GM08714 (cell line): ENCODE measurements at regions not wholly inside any gene's neighbourhood (a gene's known extent, or its start where the extent isn't known, plus 50 kb on each side); places are given as distances from the start of the nearest gene placed in this dataset.

Experiments used
- H3K4me3 ChIP-seq: fragments of 200-500 bp; sonication (Bioruptor generic); 2 replicates; pipeline ENCODE4 v1.5.1; 2014; ENCODE audit warnings: mild to moderate bottlenecking, low read length, inconsistent platforms
- ZNF274 ChIP-seq: IDR thresholded peaks from 2 replicates; pipeline ENCODE4 v1.6.1; 2012; ENCODE audit warnings: mild to moderate bottlenecking, low read depth, low read length

DNA sequence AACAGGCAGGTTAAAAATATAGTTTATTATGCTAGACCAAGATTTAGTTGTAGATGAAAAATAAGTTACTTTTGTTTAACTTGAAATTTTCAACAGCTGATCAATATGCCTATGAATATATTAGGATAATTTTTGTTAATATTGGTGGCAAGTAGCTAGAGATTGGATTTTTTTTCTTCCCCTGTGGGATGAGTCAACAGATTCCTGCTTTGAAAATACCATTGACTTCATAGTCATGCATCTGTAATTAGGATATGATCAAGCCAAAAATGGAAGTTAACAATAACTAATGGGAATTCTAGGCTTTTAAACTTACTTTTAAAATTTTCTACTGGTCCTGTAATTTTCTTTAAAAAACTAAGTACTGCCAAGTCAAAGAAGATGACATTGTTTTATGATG is 211.7 kb downstream of the ZIC1 start:
- H3K4me3 ChIP-seq, result no peak overlapping the region
- TF ChIP-seq ZNF274, result no peak

DNA sequence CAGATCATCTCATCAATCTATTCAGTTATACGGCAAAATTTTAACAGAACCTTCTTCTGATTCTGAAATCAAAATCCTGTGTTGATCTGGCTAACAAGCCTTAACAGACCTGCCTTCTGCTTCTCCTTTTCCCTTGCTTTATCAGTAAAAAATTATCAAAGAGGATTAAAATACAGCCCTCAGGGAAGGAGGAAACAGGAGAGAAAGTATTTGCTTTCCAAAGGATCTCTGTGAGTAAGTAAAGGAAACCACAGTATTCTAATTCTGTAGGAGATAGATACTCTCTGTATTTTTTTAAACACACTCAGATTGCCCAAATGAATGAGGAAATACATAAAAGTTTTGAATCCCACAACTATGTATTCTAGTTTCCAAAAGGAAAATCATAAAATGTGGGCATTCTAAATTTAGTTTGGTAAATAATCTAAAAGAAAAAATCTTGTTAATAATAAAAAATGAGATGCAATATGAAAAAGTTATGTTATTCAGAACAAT is 221.8 kb downstream of the ZIC1 start:
- H3K4me3 ChIP-seq, result no peak overlapping the region
- no peak for TF ChIP-seq ZNF274

DNA sequence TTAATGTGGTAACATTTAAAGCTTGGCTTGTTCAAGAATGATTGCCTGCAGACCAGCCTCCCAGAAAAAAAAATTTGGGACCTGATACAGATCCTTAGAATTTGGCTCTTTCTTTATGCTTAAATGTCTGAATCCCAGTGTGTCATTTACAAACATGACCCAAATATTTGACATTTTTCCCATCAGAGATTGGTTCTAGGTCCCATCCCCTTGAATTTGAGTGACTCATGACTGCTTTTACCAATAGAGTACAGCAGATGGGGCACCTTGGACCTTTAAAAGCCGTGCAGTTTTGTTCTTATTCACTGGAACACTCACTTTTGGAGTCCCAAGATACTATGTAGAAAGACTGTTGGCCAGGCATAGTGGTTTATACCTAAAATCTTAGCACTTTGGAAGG is 231.6 kb downstream of the ZIC1 start:
- H3K4me3 ChIP-seq, result no peak overlapping the region
- no peak for TF ChIP-seq ZNF274

DNA sequence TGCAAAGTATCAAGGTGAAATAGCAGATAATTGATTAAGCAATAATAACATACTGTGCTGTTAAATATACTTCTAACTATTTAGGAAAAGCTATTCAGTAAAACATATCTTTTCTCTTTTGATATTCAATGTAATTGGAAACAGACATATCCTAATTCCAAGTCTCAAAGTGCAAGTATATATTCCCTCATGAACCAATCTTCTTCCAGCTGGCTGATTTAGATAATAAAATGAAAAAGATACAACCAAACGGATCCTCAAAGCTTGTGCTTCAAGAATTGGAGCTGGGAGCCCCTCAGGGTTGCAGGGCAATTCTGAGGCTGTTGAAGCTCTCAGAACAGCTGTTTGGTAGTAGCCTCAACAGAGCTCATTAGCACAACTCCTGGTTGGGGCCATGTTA is 236.6 kb downstream of the ZIC1 start:
- no peak overlapping the region for H3K4me3 ChIP-seq
- no peak for TF ChIP-seq ZNF274

DNA sequence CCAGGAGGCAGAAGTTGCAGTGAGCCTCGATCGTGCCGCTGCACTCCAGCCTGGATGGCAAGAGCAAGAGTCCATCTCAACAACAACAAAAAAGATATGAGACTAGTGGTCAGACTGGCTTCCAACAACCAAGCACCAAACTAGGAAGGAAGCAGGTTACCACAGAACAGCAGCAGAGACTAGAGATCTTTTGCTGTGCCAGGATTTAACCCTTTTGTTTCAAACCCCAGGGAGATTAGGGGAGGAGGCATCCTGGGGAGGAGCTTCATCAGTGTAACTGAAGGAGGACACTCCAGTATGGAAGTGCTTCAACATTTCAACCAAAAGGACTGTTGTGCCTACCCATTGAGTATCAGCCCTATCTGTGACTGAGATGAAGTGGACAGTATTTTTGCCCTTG is 240.3 kb downstream of the ZIC1 start:
- H3K4me3 ChIP-seq, result no peak overlapping the region
- no peak for TF ChIP-seq ZNF274

DNA sequence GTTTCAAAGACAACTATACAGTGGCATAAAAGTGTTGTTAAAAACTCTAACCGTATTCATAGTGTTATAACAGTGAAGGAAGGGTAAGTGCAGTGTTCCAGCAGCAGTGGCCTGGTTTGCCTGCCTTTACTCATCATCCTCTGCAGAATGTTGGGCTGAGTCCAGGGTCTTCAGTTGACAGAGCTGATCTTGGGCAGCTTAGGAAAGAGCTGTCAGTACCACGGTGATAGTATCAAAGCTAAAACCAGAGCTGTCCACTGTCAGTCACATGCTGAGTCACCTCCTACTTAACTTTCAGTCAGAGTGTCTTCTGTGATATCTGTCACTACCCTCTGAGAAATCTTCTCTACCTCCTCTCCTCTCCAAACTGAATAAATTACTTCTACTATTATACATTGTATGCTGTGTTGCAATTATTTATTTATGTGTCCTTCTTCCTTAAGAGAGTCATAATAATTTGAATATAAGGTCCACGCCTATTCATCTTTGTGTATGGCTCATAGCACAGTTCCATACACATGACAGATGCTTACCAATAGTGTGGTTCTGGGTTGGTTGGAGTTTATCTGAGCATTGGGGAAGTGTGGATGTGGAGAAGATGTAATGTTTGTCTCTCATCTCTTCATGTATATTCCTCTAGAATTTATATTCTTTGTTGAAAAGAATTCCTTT is 242.1 kb downstream of the ZIC1 start:
- TF ChIP-seq ZNF274, result no peak
- H3K4me3 ChIP-seq, result no peak overlapping the region

DNA sequence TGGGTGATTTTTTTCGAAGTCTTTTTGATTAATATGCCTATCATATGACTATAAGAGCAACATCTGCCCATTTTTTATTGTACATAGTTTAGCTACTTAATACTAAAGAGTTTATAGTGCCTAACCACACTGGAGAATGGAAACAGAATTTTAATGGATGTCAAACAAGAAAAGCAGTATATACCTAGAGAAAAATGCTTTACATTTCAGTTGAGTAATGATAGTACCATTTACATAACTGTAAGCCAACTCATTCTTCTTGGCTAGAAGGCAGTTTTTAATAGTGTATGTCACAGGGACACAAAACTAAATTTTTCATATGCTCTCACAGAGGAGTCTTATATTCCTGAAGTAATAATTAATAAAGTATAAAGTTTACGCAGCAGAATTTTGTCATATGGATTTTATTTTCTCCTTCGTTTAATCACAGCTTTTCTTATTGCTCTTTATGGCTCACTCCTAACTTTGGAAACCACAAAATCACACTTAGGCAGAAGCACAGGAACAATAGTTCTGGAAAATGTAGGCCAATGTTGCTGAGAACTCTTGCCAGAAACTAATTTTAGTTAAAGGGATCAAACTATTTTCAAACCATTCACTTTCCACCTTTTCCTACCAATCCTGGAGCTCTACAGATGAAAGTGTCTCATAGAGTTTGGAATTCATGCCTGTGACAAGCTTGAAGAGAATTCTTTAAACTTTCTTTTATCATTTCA is 243.6 kb downstream of the ZIC1 start:
- no peak overlapping the region for H3K4me3 ChIP-seq
- TF ChIP-seq ZNF274, result no peak

DNA sequence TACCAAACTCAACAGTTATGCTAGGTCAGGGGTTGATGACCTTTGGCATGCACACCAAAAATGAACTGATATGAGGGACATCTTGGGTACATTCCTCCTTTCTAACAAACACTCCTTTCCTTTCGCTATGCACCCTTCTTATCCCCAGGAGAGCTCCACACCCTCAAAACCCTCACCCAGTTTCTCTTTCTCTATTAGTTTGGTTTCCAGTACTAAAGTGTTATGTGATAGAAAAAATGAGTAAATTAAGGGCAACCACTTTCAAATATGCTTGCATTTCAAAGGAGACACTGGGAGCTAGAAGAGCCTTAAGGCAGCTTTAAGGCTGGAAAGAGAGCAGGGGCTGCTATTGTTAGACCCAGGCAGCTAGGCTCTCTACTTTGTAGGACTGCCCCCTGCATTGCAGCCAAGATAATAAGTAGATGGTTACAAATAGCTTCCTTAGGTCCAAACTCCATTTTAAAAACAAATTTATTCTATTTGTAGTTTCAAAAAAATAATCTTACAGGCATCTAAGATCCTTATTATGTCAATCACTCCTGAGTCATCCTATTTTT is 244.3 kb downstream of the ZIC1 start:
- no peak for TF ChIP-seq ZNF274

DNA sequence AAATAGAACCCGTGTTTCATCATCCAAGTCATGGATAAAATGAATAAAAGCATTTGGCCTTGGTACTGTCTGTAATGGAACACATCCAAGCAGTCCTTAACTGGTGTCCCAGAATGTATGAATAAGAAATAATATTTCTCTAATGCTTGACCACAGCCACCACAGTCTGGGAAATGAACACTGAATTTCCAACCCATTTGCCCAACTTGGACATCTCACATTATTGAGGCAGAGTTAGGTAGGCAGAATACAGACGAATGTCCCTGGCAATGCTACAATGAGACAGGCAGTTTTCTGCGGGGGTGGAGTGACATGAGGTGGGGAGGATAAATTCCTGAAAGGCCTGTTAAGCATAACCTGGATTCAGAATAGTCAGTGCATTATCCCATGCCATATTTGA is 245.7 kb downstream of the ZIC1 start:
- no peak for TF ChIP-seq ZNF274

More for the DNA sequence above, 244.3 kb downstream of the ZIC1 start:
- no peak overlapping the region for H3K4me3 ChIP-seq

DNA sequence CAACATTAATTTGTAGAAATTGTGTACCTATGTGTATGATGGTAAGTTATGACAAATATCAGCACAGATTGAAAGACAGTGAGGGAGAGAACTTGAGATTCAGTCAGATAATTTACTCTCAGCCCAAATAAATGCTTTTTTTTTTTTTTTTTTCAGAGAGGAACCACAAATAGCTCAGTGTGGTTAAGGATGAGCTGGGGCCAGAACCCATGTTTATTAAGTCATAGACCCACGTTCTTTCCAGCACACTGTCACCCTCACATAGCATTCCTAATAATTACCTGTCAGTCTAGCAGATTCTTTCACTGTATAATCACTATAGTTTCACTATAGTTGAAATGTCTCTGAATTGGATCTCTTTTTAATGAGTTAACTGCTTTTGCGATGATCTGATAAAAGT is 246.1 kb downstream of the ZIC1 start:
- no peak overlapping the region for H3K4me3 ChIP-seq
- TF ChIP-seq ZNF274, result no peak

More for the DNA sequence above, 245.7 kb downstream of the ZIC1 start:
- no peak overlapping the region for H3K4me3 ChIP-seq

DNA sequence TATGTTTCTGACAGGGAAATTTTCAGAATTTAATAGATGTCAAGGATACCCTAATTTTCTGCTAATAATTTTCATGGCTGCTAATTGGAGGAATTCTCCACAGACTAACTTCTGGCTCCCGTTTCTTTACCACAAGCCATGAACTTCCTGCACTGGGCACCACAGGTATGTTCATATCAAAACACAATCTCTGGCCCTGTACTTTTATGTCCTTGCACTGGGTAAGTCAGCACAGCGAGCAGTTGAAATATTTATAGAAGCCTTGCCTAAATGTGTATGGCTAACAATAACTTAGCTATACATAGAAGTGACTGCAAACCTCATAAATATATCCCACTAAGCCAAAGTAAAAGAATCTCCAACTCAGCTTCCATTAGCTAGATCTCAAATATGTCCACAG is 246.9 kb downstream of the ZIC1 start:
- H3K4me3 ChIP-seq, result no peak overlapping the region
- no peak for TF ChIP-seq ZNF274

DNA sequence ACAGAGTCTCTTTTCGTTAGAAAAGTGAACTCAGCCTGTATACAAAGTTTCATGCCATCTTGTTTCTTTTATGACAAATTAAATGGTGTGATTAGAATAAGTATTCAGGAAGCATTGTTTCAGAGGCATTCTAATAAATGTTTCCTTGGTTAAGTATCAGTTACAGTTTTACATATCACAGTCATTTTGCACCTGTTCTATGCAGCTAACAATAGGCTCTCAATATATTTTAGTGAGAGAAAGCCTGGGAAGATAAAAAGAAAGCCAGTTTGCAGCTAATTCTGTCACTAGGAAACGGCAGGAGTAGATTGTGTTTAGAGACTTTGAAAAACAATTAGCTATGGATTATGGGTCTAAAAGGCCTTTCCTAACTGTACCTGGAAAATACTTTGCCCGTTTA is 252.8 kb downstream of the ZIC1 start:
- no peak overlapping the region for H3K4me3 ChIP-seq
- TF ChIP-seq ZNF274, result no peak

DNA sequence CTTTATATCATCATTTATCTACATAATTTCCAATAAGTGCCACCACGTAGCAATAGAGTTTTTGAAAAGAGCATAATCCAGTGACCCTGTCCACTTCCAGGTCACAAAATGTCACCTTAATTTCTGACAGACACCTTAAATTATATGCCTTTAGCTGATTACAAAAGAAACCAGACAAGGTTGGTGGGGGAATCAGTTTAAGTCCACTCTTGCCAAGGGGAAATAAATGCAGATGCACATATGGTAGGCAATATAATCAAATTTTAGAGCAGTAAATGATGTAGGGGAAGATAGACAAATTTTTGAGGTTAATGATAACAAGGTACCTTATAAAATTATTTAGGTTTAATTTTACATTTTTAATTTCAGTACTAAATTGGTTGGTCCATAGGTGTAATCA is 253.5 kb downstream of the ZIC1 start:
- no peak for TF ChIP-seq ZNF274
- H3K4me3 ChIP-seq, result no peak overlapping the region

DNA sequence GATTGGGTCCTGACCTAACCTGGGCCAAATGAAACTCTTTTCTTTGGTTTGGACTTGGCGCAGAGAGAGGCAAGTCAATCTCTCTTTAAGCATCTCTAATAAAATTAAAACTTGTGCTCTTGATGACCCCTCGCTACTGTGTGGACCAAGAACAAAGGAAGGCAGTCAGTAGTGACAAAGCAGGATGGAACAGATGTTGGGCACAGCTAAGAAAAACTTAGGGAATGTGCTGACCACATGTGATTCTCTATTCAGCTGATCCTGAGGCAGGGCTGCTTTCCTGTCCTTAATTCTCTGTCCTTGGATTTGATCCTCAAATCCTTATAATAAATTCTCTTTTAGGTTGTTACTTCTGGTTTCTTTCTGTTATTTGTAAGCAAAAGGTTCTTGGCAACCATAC is 259.9 kb downstream of the ZIC1 start:
- no peak for TF ChIP-seq ZNF274
- no peak overlapping the region for H3K4me3 ChIP-seq

DNA sequence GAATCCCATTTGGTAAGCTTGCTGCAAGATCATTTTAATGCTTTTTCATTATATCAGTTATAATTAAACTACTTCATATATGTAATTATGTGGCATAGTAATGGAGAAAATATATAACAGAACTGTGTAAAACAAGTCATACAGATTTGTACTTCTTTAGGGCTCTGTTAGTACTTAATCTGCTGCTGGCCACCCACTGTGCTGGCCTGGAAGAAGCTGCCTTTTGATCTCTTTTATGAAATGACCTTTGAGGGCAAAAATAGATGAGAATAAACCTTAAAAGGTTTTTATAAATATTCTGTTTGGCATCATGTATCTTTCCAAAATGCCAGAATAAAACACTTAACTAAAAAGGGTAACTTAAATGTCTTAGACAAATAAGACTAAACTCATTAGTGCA is 262.9 kb downstream of the ZIC1 start:
- no peak for TF ChIP-seq ZNF274

DNA sequence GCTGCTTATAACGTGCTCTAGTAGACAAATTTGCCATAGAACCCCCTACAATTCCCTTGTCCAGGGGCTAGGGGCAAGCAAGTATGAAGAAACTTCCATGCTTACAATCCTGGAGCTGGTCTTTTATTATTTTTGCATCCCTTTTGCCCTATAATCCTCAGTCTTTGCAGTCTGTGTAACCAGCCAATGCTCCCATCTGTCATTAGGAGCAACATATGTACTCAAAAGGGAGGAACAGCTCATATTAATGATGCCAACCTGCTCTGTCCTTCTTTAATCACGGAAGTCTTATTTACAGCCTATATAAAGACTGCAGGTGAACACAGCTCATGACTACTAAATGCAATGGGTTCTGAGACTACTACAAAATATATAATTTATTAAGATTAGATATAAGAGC is 263.3 kb downstream of the ZIC1 start:
- H3K4me3 ChIP-seq, result no peak overlapping the region
- no peak for TF ChIP-seq ZNF274

More for the DNA sequence above, 262.9 kb downstream of the ZIC1 start:
- H3K4me3 ChIP-seq, result no peak overlapping the region
